ENCODE measurements at regions not wholly inside any gene's neighbourhood (a gene's known extent, or its start where the extent isn't known, plus 50 kb on each side); places are given as distances from the start of the nearest gene placed in this dataset.
A peak's percentile ranks its signal among the peaks of the same experiment; 100 is the strongest.
"Not testable (repeated sequence)": the region's sequence is repeated elsewhere in the genome, so short reads cannot be mapped to it uniquely, and the experiment has no call there.

DNA sequence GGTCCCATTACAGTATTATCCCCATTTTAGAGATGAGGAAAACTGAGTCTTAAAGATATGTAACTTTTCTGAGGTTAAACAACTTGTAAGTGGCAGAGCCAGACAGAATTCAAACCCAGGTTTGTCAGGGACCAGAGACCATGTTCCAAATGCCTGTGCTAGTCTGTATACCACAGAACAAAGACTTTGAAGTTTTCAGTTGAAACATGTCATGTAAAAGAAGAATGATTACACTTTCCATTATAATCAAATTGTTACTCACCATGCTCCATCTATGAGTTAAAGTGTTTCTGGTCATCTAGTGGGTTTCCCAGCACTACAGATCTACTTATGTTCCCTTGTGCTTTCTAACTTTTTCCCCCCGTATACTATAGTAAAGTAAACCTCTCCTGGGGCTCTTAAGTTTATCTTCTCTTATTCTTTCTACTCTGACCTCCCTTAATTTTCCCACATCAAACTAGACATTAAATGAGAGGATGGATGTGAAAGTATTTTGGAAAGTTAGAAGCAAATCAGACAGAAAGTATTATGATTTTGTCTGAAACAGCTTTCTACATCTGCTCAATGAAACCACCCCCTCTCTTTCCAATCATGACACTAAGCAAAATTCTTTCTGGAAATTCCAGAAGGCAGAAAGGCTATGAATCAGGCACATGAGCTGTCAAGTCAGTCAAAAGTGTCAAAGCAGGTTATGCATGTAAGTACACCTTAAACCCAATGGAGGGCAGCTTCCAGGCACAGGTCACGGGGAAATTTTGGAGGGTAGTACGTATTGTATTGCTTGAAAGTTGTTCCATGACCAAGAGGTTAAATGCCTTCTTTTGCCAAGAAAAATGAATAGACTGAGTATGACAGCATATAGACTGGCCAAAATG, 132.7 kb upstream of the MAP3K7 start:
- no peak for DNase-seq (ENCODE audit: low spot score)

DNA sequence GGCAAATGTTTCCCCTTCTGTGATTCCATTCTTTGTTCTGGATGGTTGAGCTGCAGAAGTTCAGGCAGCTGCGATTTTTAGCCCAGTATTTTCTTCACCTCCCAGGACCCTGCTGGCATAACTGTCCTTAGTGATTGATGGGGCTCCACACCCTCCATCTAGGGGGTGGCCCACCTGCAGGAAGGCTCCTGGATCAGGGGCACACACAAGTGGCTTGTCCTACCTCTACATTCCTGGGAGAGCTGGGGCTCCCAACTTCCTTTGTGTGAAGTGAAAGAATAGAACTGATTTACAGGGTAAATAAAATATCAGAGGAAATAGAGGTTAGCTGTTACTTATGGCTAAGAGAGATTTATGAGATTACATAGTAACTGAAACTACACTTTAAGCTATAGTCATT, 129.5 kb upstream of the MAP3K7 start:
- no peak for DNase-seq (ENCODE audit: low spot score)

DNA sequence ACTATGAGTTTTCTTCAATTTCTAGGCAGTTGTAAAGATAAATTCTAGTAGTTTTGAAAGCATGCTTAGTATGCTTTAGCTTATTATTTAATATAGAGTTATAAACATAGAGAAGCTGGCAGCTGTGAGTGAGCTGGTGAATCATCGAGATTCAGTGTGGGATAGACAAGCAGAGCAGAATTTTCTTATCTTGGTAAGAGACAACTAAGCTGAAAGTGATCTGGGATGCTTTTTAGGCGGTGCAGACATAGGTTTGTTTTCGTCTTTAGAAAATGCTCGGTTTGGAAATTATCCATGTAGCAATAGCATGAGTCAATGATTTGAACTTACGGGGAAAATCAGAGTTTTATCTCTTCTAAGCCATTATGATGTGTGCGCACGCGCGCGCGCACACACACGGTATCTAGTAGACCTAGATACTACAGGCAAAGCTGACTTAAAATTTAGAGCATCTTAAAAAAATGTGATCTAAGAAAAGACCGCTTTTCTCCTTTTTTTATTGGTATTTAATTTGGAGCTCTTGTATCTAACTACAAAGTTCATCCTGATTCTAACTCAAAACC, 128.3 kb upstream of the MAP3K7 start:
- no peak for DNase-seq (ENCODE audit: low spot score)

DNA sequence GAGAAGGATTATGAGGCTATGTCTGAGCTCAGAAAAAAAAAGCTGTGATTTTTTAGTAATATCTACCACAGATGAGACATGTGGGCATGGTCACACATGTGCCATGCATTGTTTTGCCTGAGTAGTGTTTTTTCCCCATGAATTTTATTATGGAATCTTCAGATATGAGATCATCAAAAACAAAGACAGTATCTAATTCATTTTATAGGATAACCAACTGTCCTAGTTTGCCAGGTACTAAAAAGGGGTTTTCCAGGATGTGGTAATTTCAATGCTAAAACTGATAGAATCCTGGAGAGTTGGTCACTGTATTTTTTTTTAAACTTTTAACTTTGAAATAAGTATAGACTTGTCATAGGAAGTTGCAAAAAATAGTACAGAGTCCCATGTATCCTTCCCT, 127.4 kb upstream of the MAP3K7 start:
- no peak for DNase-seq (ENCODE audit: low spot score)

DNA sequence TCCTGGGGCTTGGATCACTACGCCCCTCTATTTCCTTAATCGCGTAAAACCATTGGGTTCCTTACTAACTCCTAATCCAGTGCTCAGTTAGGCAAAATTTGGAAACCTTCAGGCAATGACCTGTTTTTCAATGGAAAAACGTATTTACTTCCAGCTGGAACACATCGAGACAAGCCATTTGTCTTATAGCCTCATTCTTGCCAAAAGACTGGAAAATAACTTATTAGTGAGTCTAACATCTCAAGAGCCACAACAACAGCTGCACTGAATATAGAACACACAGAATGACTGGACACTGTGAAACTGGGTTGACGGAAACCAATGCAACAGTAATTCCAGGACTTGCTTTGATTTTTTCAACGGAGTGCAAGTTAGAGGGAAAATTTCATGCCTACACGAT, 125.2 kb upstream of the MAP3K7 start:
- no peak for DNase-seq (ENCODE audit: low spot score)

- DNase-seq (ENCODE audit: low spot score) = no peak
Measured at GRCh38 chr6:90709431-90709996, 122.6 kb upstream of the MAP3K7 start.

GRCh38 chr6:90708206-90708737, 121.4 kb upstream of the MAP3K7 start:
- DNase-seq (ENCODE audit: low spot score) = no peak

DNA sequence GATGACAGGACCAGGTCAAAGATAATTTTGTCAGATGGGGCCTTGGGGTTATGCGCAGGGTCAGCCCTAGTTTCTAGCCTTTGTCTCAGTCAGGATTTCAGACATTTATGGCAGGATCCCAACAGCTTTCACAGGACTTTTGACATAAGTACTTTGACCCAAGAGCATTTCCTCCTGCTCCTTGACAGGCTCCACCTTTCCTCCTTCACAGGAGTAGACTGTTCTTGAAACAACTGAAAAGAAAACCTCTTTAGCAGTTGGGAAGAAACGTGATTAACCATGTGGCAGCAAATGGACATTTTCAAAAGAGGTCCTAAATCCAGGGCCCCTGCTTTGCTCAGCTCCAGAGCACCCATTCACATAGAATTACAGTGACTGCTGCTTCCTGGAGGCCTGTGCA, 120.4 kb upstream of the MAP3K7 start:
- DNase-seq (ENCODE audit: low spot score) = no peak

DNA sequence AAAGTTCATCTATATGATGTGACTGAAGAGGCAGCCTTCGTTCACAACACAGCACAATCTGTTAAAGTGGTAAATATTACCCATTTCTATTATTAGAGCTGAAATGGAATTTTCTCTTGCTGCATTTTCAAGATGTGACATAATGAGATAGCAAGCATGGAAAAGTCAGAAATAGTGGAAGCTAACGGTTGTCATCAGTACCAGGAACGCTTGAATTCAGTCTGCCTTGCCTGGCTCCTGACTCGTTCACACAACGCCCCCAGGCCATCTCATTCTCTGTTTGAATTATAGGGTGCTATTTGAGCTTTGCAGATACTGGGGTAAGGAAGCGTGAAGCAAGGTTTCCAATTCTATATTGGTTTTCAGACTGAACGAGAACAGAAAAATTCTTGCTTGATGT, 116.5 kb upstream of the MAP3K7 start:
- no peak for DNase-seq (ENCODE audit: low spot score)

DNA sequence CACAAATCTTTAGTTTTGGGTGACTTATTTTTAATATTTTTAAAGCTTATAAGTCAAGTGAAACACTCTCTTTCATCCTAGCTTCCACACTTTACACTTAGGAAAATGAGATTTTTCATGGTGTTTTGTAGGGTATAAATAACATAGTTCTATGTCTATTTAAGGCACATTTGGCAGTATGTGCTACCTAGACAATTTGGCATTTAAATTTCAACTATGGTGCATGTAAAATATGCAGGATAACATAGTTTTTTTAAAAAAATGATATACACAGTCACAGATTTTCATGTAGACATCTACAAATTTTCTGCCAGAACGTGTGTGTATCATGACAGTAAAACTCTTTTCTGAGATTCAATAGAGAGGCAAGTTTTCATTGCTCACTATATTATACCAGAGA, 115.1 kb upstream of the MAP3K7 start:
- DNase-seq (ENCODE audit: low spot score) = no peak

DNA sequence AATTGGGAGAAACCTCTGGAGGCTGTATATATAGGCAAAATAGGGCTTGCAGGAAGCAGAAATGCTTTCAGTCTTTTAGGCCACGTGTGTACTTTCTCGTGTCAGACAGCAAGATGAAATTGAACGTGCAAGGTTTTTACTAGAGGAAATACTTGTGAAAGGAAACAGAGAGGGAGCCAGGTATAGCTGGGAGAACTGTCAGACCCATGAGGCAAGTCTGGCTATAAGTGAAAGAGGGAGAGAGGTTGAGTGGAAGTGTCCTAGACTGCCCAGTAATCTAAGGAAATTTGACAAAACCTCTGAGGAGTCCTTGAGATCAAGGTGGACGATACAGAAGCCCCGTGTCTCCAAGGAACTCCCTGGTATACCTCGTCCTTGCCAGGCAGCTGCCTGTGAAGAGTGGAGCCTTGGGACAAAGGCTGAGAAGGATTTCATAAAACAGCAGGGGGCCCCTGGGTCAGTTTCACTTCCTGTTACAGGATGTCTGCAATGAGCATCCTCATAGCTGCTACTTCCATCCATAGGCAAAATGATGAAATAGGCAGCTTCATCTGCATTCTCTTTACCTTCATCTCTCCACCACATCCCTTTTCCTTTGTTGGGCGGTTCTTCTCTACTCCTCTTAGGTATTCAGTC, 114.4 kb upstream of the MAP3K7 start:
- DNase-seq (ENCODE audit: low spot score) = peak; percentile 5

DNA sequence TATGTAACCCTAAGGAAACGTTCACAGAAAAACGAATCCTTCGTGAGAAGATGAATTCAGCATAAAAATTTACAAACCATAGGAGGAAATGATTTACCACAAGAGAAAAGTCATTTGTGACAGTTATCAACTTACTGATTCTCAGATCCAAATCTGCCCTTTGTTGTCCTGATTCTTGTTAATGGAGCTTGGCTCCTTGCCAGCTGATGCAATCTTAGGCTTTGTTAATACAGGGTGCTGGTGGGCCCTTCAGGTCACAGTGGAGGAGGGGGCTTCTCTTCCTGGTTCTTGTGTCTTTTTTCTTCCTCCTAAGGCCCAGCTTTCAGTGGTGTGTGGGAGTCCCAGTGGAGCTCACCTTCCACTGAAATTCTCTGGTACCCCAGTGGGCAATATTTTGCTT, 108.4 kb upstream of the MAP3K7 start:
- DNase-seq (ENCODE audit: low spot score) = no peak

DNA sequence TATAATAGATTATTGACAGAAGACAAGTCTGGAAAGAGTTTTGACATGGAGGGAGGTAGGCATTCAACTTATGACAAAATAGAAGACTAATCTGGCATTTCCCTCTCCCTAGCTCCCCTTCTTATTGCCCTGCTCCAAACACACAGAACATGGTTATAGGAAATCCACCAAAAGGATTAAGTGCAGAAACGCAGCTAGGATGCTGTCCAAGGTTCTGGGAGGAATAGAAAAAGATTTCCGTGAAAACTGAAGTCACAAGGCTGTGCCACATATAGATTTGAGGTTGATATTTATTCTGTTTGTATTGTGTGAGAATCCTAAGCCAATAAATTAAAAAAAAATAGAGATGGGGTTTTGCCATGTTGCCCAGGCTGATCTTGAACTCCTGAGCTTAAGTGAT, 107.9 kb upstream of the MAP3K7 start:
- DNase-seq (ENCODE audit: low spot score) = no peak

- DNase-seq (ENCODE audit: low spot score) = peak; percentile 10
Measured at GRCh38 chr6:90691823-90692222, 105.0 kb upstream of the MAP3K7 start.

DNA sequence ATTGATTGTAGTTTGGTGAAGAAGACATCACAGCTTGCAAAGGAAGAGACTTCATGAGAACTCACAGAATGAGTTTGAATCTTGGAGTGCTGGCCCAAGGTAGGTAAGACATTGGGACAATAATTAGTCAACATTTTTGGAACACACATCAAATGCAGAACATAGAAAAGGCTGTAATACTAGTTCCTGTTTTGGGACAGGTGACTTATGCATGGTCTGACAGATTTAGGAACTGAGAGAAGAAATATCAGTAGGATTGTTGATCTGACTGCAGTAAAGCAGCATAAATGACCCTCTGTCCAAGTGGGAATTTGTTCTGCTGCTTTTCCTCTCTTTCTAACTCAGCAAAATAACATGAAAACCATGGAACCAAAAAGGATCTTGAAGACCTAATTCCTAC, 102.3 kb upstream of the MAP3K7 start:
- no peak for DNase-seq (ENCODE audit: low spot score)

DNA sequence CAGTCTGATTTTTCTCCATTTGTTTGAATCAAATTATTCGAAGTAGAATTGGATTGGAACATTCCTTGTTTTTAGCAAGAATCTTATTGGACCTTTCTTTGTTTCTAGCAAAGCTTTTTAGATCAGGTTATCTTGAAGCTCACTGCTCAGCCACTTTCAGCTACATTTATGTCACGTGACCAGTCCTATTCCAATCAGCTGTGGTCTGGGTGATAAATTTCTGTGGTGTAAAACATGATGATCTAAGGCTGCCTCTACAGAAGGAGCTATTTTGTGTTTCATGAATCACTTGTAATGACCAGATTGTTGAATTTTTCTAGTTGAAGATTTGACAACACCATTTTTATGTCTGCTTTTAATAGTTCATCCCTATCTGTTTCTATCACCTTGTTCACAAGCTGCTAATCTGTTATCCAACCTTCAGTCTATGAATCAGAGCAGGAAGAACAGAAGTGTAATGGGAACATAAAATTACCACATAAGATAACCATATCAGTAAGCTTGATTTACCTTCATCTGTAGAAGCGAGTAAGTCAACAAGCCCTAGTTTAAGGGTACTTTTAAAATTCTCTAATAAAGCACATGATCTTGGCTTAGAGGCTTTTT, 101.0 kb upstream of the MAP3K7 start:
- no peak for DNase-seq (ENCODE audit: low spot score)

DNA sequence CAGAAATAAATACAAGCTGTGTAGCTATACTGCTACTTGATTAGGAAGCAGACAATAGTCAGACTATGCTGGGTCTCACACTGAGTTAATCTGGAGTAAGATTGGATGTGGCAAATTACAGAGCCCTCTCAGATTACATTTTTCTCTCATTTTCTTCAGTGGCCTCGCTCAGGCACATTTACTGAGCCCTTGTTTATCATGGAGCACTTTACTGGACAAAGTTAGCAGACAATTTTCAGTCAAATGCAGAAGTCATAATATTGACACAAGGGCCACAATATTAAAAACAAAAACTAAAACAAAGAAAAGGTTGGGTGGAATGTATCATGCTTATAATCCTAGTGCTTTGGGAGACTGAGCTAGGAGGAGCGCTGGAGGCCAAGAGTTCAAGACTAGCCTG, 95.0 kb upstream of the MAP3K7 start:
- DNase-seq (ENCODE audit: low spot score) = no peak

- DNase-seq (ENCODE audit: low spot score) = no peak
Measured at GRCh38 chr6:90678049-90678779, 91.3 kb upstream of the MAP3K7 start.

GRCh38 chr6:90677440-90677839, 90.6 kb upstream of the MAP3K7 start:
- DNase-seq (ENCODE audit: low spot score) = no peak

- no peak for DNase-seq (ENCODE audit: low spot score)
Measured at GRCh38 chr6:90676516-90677300, 89.8 kb upstream of the MAP3K7 start.

GRCh38 chr6:90675107-90675506, 88.2 kb upstream of the MAP3K7 start:
- DNase-seq (ENCODE audit: low spot score) = not testable (repeated sequence)

Data from HuH-7 (cell line).